GM18861 (cell line): ENCODE measurements at regions not wholly inside any gene's neighbourhood (a gene's known extent, or its start where the extent isn't known, plus 50 kb on each side); places are given as distances from the start of the nearest gene placed in this dataset.
"Not testable (repeated sequence)": the region's sequence is repeated elsewhere in the genome, so short reads cannot be mapped to it uniquely, and the experiment has no call there.

Experiments
- ATAC-seq: cut with Tn5 transposase; IDR thresholded peaks from one replicate; pipeline ENCODE4 v1.9.1; 2021; ENCODE audit not compliant: unreplicated experiment

DNA sequence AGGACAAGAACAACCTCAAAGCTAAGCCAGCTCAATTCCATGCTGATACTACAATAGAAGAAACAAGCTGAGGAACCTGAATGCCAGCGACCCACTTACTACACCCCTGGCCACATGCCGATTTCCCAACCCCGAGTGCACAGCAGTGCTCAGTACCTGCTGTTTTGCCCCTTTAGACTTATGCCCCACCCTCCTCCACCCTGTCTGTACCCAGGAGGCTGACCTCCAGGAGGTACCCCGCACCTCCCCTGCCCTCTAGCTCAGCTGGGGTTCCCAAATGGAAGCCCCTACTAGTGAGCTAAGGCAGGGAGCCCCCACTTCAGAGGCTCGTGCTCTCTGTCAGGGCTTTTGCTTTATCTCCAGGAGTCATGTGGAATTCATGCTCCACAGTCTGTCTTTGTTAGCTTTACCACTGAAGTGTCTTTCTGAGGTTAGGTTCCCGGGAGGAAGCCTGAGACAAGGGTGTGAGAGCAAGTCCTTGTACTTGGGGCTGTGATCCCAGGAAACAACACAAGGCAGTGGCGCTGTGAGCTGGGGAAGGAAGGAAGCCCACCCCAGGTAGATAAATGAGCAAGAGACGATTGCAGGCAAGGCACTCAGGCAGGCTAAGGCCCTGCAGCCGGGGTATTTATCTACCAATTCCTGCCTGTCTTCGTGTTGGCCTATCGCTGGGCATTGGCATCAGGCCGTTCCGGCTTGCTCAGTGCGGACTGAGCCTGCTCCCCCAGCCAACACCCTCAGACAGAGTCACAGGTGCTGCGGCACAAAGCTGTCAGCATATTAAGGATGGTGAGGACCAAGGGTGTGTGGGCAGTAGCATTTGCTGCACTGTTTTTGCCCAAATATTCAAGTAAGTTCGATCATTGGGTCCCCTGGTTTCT, 220.5 kb downstream of the CYP26B1 start:
- ATAC-seq, result no peak

DNA sequence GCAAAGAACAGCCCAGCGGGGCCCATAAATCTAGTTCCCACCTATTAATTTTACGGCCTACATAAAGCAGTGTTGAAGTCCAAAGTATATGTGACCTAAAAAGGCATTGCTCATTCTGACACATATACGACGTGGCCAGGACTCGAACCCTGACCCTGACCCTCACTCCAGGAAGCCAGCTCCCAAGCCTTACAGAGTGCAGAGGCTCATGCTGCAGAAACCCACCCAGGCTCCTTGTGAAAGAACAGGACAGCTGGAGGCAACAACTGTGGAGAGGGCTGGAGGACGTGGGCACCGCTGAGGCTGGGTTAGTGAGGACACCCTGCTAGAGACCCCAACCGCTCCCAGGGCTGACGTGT, 221.6 kb downstream of the CYP26B1 start:
- ATAC-seq, result no peak

- no peak for ATAC-seq
Measured at GRCh38 chr2:71925268-71926088, 222.2 kb downstream of the CYP26B1 start.

DNA sequence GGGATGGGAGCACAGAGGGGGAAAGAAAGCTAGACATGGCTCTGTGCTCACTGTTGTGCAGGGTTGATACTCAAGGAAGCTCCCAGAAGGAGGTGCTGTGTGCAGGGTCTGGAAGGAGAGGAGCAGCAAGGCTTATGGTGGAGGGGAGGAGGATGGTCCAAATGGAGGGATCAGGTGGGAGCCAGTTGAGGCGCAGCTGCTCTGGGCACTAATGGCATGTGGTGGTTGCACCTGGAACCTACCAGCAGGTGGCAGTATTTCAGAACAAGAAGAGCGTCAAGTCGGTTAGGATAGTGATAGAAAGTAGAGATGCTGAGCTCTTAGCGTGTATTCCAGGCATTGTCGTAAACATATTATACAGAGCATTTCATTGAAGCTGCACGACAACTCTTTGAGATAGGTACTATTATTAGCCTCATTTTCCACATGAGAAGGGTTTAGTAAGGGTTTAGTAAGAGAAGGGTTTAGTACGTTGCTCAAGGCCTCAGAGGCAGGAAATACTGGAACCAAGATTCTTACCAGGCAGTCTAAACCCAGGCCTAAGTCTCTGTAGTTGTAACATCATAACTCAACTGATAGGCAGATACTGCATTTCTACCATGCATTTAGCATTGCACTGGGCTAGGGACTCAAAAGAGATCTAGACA, 223.7 kb downstream of the CYP26B1 start:
- ATAC-seq, result peak; percentile 82

GRCh38 chr2:71923143-71923525, 224.5 kb downstream of the CYP26B1 start:
- ATAC-seq, result no peak

GRCh38 chr2:71922499-71923142, 225.0 kb downstream of the CYP26B1 start:
- ATAC-seq, result no peak

DNA sequence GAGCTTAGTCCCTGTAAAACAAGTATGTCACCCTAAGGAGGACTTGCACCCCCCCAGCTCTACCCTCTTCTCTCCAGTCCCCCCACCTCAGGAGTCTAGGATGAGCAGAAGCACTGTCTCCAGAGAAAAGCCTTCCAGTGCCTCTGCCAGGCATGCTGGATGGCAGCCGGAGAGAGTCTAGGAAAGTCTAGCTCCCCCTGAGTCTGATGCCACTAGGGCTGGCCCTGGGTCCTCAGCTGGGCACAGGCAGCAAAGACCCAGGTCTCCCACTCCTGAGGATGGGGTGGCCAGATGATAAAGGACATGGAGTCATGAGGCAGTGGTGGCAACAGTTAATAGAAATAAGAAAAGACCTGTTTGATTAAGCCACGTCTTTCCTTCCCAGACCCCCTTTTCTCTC, 225.6 kb downstream of the CYP26B1 start:
- ATAC-seq, result no peak

DNA sequence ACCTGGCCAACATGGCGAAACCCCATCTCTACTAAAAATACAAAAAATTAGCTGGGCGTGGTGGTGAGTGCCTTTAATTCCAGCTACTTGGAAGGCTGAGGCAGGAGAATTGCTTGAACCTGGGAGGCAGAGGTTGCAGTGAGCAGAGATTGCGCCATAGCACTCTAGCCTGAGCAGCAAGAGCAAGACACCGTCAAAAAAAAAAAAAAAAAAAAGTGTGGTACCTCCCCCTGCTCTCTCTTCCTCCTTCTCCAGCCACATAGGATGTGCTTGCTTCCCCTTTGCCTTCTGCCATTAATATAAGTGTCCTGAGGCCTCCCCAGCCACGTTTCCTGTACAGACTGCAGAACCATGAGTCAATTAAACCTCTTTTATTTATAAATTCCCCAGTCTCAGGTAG, 226.8 kb downstream of the CYP26B1 start:
- ATAC-seq, result not testable (repeated sequence)

- no peak for ATAC-seq
Measured at GRCh38 chr2:71919708-71920107, 228.0 kb downstream of the CYP26B1 start.

DNA sequence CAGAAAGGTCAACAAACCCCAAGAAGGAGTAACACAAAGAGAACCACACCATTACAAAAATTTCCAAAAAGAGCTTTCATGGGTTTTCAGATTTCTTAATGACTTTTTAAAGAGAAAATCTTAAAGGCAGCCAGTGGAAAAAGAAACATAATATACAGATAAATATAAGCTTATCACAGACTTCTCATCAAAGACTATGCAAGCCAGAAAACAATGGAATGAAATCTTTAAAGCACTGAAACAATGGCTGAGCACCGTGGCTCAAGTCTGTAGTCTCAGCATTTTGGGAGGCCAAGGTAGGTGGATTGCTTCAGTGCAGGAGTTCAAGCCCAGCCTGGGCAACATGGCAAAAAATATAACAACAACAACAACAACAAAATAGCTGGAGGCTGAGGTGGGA, 237.4 kb downstream of the CYP26B1 start:
- no peak for ATAC-seq

- no peak for ATAC-seq
Measured at GRCh38 chr2:71908798-71909197, 238.9 kb downstream of the CYP26B1 start.

- no peak for ATAC-seq
Measured at GRCh38 chr2:71907503-71907902, 240.2 kb downstream of the CYP26B1 start.

GRCh38 chr2:71906357-71906973, 241.2 kb downstream of the CYP26B1 start:
- ATAC-seq, result no peak

DNA sequence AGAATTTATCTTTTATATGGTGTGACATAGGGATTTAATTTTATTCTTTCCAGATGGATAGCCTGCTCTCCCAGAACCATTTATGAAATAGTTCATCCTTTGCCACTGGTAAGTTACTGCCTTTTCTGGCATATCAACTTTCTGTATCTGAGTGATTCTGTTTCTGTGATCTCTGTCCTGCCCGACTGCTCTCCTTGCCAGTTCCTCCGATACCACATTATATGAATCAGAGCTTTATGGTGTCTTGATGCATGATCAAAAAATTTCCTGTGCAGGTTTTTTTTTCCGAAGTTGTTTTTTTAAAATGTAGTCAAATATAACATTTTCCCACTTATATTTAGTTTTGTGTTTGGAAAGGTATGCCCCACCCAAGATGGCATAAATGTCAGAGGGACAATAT, 242.5 kb downstream of the CYP26B1 start:
- ATAC-seq, result no peak

DNA sequence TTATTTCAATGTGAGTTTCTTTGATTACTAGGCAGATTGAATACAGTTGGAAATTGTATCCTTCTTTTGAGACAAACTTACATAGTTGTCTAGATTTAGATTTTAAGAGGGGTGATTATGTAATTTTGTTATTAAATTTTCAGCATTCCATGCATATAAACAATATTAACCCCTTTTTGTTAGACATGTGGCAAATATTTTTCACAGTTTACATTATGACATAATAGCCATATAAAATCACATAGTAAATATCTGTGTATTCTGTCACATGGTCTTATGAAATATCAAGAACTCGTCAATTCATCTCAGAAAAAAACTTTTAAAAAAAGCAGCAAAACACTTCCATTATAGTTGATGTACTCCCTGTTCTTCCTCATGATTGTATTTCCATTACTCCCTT, 243.8 kb downstream of the CYP26B1 start:
- ATAC-seq, result no peak

- no peak for ATAC-seq
Measured at GRCh38 chr2:71901466-71901865, 246.2 kb downstream of the CYP26B1 start.

- ATAC-seq, result no peak
Measured at GRCh38 chr2:71898851-71899681, 248.6 kb downstream of the CYP26B1 start.

GRCh38 chr2:71898375-71898774, 249.3 kb downstream of the CYP26B1 start:
- ATAC-seq, result no peak

- ATAC-seq, result no peak
Measured at GRCh38 chr2:71897836-71898235, 249.8 kb downstream of the CYP26B1 start.

DNA sequence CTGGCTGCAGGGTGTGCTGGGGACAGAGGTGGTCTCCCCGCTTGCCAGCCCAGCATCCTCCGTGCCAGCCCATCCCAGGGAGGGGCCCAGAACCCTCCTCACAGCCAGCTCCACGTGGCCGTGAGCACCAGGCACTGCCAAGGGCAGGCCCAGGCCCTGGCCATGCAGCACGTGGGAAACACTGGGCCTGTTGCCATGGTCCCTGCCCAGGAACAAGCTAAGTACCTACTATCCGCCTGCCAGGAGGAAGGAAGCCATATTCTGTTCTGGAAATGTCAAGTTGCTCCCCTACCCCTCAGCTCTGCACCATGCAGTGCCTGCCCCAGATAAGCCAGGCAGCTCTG, 250.6 kb downstream of the CYP26B1 start:
- ATAC-seq, result no peak
